GM08714 (cell line): ENCODE measurements at regions not wholly inside any gene's neighbourhood (a gene's known extent, or its start where the extent isn't known, plus 50 kb on each side); places are given as distances from the start of the nearest gene placed in this dataset.

Source experiments
- H3K4me3 ChIP-seq: fragments of 200-500 bp; sonication (Bioruptor generic); 2 replicates; pipeline ENCODE4 v1.5.1; 2014; ENCODE audit warnings: mild to moderate bottlenecking, low read length, inconsistent platforms
- ZNF274 ChIP-seq: IDR thresholded peaks from 2 replicates; pipeline ENCODE4 v1.6.1; 2012; ENCODE audit warnings: mild to moderate bottlenecking, low read depth, low read length

GRCh38 chr20:50251992-50252511 lies 61.4 kb downstream of the CEBPB start:
- TF ChIP-seq ZNF274: no peak

GRCh38 chr20:50252701-50253100 lies 62.1 kb downstream of the CEBPB start:
- no peak for TF ChIP-seq ZNF274
- no peak overlapping the region for H3K4me3 ChIP-seq

More at GRCh38 chr20:50251992-50252511, 61.4 kb downstream of the CEBPB start:
- no peak overlapping the region for H3K4me3 ChIP-seq

DNA sequence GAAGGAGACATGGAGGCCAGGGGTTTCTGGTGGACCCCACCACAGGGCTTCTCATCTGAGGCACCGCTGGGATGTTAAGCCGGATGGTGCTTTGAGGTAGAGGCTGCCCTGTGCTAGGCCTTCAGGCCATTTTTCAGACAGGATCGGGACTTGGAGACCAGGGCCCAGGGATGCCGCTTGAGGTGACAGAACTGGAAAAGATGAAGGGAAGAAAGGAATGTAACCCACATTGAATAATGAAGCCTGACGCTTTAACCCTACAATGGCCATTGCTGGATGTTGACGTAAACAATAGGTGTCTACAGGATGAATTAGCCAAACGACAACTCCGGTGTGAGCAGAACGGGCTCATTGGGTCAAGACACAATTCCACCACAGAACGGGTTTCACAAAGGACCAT lies 62.5 kb downstream of the CEBPB start:
- TF ChIP-seq ZNF274: no peak
- no peak overlapping the region for H3K4me3 ChIP-seq

GRCh38 chr20:50254466-50255079 lies 63.9 kb downstream of the CEBPB start:
- TF ChIP-seq ZNF274: no peak
- H3K4me3 ChIP-seq: no peak overlapping the region

DNA sequence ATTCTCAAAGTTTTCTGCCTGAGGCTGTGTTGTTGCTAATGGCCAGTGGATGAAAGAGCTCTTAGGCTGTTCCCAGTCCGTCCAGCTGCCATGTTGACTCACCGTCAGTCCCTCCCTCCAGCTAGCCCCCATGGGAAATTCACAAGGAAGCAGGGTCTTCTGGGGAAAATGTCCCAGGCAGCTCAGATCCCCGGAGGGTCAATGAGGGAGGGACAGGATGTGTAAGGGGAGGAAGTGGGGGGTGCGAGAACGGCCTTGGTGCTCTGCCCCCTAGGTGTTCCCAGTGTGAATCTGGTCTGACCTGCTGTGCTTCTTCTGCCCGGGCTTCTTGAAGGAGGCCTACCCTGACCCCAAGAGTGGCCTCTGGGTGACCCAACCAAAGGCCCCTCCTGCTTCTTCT lies 65.9 kb downstream of the CEBPB start:
- TF ChIP-seq ZNF274: no peak
- H3K4me3 ChIP-seq: no peak overlapping the region

GRCh38 chr20:50257860-50258259 lies 67.2 kb downstream of the CEBPB start:
- TF ChIP-seq ZNF274: no peak
- no peak overlapping the region for H3K4me3 ChIP-seq

DNA sequence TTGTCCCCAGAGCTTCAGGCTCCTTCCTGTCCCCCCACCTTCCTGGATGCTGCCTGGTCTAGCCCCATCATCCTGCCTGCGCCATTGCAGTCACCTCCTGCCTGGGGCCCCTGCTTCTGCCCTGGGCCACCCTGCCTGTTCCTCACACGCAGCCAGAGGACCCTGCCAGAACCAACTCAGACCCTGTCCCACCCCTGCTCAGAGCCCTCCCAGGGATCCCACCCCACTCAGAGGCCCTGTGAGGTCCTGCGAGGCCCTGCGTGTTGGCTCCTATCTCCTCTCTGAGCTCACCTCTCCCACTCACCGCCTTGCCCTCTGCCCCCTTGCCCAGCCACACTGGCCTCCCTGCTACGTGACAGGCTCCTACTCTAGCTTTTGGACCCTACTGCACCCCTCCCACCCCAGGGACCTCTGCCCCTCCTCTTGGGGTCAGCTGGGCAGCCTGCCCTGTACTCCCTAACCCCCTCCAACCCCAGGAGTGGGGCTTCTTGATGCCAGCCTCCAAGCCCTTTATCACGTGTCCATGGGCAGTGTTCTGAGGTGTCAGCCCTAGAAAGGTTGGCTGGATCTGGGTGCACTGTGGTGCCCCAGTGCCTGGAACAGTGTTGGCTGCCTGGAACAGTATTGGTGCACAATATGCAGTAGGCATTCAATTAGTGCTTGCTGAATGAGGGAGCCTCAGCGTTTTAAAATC lies 68.3 kb downstream of the CEBPB start:
- H3K4me3 ChIP-seq: no peak overlapping the region
- no peak for TF ChIP-seq ZNF274

GRCh38 chr20:50259705-50260478 lies 69.3 kb downstream of the CEBPB start:
- no peak overlapping the region for H3K4me3 ChIP-seq
- no peak for TF ChIP-seq ZNF274

DNA sequence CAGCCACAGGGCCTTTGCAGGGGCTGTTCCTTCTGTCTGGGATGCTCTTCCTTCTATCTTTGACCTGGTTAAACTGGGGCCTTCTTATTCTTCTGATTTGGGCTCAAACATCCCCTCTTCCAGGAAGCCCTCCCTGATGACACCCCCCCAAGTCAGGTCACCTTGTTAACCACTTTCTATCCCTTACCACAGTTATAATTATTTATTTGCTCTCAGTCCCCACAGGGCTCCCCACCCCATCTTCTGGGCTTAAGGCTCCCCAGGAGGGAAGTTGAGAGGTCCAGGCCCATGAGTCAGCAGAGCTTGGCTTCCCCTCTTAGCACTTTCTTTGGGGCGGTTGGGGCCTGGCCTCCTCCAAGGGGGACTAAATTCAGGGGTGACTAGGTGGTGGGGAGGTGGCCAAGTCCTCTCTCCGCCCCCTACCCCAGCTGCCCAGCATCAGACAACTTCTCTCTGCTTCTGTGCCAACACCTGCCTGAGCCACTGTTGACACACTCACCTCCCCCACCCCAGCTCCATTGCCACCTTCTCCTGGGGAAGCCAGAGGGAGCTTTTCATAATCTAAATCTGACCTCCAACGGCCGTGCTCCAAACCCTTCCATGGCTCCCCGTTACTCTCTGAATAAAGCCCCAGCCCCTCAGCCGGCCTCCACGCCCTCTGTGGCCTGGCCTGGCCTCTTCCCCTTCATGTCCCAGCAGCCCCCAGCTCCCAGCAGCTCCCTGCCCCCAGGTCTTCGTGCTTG lies 70.0 kb downstream of the CEBPB start:
- H3K4me3 ChIP-seq: no peak overlapping the region
- no peak for TF ChIP-seq ZNF274

DNA sequence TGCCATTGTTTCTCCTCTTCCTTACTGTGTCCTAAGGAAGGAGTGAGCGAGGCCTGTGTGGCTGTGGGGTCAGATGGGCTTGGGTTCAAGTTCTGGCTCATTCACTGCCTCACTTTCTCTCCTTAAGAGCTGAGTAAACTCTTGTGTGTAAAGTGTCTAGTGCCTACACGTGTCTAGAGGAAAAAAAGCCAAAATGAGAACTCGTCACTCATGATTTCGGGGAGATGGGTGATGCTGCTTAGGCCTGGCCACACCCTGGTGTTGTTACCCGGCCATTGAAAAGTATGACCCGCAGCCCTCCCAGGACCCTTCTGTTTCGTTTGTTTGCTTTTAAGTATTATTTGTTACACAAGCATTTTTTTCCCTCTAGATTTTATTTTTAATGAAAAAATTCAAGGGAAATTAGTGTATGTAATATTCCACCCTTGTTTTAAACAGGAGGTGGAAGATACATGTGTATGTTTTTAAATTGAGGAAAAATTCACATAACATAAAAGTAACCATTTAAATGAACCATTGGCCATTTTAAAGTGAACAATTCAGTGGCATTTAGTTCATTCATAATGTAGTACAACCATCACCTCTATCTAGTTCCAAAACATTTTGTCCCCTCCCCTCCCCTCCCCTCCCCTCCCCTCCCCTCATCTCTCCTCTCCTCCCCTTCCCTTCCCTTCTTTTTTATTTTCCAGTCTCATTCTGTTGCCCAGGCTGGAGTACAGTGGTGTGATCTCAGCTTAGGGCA lies 71.0 kb downstream of the CEBPB start:
- H3K4me3 ChIP-seq: no peak overlapping the region
- no peak for TF ChIP-seq ZNF274

GRCh38 chr20:50263831-50264230 lies 73.2 kb downstream of the CEBPB start:
- H3K4me3 ChIP-seq: no peak overlapping the region
- TF ChIP-seq ZNF274: no peak

DNA sequence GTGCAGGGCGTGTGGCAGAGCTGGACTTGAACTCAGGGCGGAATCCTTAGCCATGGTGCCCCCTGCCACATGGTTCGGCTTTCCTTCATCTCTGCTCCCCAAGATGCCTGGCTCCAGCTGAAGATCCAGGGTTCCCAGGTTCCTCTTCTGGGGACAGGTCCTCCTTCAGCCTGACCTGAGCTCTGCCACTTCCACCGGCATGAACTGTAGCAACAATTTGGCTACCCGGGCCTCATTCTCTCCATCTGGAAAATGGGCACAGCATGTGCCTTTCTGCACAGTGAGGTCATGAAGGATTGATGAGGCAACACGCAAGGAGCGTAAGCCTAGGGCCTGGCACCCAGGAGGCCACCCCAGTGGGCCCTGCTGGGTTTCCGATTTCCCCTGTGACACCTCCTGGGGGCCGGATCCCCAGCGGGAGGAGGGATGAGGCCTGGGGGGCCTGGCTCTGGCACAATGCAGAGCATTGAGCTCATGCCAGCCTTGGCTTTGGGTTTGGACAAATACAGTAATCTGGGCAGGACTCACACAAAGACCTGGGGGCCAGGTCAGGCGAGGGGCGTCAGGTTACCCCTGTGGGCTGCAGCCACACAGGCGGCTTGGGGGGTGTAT lies 74.0 kb downstream of the CEBPB start:
- H3K4me3 ChIP-seq: no peak overlapping the region
- no peak for TF ChIP-seq ZNF274
